HFF-Myc (cell line): ENCODE measurements at regions not wholly inside any gene's neighbourhood (a gene's known extent, or its start where the extent isn't known, plus 50 kb on each side); places are given as distances from the start of the nearest gene placed in this dataset.

Experiments
- DNase-seq: peaks from one replicate; pipeline ENCODE4 v3.0.0-alpha.2; 2011; ENCODE audit warnings: low read depth; ENCODE audit errors: extremely low read depth
- H3K4me3 ChIP-seq: replicated peaks from 2 replicates; pipeline ENCODE4 v1.5.1; 2011; ENCODE audit warnings: low read depth, mild to moderate bottlenecking, control low read depth, low read length
- TF ChIP-seq, protein P1 (sequence below): IDR thresholded peaks from 2 replicates; pipeline ENCODE4 v1.5.1; 2012; ENCODE audit warnings: mild to moderate bottlenecking, low read depth, low read length, control low read depth; ENCODE audit errors: missing control alignments

DNA sequence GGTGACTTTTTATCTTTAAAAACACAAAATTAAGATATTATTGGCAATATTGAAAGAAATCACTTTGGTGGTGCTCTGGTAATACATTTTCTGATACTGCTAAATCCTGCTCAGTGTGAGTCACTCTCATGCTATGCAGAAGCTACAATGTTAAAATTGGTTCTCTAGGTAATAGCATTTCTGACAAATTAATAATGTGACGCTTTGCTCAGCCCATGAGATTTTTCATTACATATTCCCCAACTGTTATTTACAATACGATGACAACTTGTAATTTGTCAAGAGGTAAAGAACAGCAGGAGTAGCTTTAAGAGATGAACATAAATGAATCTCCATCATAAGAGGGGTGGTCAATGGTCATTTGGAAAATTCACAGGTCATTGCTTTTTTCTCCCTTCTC, 573.6 kb downstream of the TMEM182 start:
- H3K4me3 ChIP-seq: no peak overlapping the region
- TF ChIP-seq, protein P1, sequence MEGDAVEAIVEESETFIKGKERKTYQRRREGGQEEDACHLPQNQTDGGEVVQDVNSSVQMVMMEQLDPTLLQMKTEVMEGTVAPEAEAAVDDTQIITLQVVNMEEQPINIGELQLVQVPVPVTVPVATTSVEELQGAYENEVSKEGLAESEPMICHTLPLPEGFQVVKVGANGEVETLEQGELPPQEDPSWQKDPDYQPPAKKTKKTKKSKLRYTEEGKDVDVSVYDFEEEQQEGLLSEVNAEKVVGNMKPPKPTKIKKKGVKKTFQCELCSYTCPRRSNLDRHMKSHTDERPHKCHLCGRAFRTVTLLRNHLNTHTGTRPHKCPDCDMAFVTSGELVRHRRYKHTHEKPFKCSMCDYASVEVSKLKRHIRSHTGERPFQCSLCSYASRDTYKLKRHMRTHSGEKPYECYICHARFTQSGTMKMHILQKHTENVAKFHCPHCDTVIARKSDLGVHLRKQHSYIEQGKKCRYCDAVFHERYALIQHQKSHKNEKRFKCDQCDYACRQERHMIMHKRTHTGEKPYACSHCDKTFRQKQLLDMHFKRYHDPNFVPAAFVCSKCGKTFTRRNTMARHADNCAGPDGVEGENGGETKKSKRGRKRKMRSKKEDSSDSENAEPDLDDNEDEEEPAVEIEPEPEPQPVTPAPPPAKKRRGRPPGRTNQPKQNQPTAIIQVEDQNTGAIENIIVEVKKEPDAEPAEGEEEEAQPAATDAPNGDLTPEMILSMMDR: no peak
- DNase-seq: no peak

GRCh38 chr2:103338819-103339218, 577.0 kb downstream of the TMEM182 start:
- TF ChIP-seq, protein P1: no peak
- no peak for DNase-seq

DNA sequence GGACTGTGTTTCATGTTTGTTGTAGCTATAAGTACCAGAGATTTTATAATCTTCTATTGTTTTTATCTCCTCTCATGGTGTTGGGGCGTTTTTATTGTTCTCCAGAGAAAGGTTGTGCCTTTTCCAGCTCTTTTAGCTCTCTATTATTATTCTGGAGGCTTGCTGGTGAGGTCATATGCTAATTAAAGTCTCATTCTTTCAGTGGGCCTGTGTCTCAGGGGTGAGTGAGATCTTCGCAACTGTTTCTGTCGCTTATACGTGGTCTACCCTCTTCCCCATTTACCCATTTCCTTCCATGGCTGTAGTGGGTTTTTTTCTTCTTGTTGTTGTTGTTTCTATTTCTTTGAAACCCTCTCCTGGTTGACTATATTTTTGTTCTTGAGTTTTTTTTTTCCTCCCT, 584.9 kb downstream of the TMEM182 start:
- TF ChIP-seq, protein P1: no peak
- no peak for DNase-seq
- no peak overlapping the region for H3K4me3 ChIP-seq

More at GRCh38 chr2:103338819-103339218, 577.0 kb downstream of the TMEM182 start:
- H3K4me3 ChIP-seq: no peak overlapping the region

GRCh38 chr2:103353774-103354173, 591.9 kb downstream of the TMEM182 start:
- TF ChIP-seq, protein P1: no peak
- DNase-seq: no peak
- H3K4me3 ChIP-seq: no peak overlapping the region

- H3K4me3 ChIP-seq: no peak overlapping the region
- no peak for DNase-seq
- TF ChIP-seq, protein P1: no peak
Measured at GRCh38 chr2:103355287-103355686, 593.5 kb downstream of the TMEM182 start.

GRCh38 chr2:103361712-103362111, 599.9 kb downstream of the TMEM182 start:
- TF ChIP-seq, protein P1: no peak
- DNase-seq: no peak
- H3K4me3 ChIP-seq: no peak overlapping the region

GRCh38 chr2:103363639-103364038, 601.8 kb downstream of the TMEM182 start:
- DNase-seq: no peak
- H3K4me3 ChIP-seq: no peak overlapping the region
- TF ChIP-seq, protein P1: no peak
